HG02885 (cell line): ENCODE measurements at regions not wholly inside any gene's neighbourhood (a gene's known extent, or its start where the extent isn't known, plus 50 kb on each side); places are given as distances from the start of the nearest gene placed in this dataset.

Experiments
- ATAC-seq: cut with Tn5 transposase; IDR thresholded peaks from one replicate; pipeline ENCODE4 v1.9.1; 2021; ENCODE audit warnings: mild to moderate bottlenecking; ENCODE audit not compliant: unreplicated experiment, poor library complexity

DNA sequence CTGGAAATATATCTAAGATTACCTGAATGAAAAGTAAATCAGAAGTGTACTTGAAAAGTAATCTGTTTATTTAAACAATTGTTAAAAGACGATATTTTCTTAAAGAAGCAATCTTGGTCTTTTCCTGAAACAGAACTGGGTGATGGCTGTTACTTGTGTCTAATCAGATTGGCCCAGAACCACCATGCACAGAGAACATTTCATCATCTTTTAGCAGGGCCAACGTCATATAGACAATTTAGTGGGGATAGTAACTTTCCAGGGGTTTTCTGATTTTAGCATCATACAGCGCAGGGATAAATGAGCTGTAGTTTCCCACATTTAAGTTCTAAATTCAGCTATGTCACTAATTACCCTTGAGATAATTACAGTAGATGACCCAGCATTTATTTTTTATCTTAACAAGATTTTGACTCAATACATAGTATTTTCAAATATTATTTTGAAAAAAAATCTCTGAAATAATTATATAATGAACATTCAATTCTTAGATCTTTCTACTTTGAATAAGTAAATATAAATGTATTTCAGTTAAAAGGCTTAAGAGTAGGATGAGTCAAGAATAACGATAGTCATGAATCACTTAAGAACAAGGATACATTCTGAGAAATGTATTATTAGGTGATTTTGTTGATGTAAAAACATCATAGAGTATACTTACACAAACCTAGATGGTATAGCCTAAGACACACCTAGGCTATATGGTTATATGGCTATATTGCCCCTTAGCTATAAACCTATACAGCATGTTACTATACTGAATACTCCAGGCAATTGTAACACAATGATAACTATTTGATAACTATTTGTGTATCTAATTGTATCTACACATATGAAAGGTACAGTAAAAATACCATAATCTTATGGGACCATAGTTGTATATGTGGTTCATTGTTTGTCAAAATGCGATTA is 103.8 kb upstream of the MME start:
- no peak for ATAC-seq

DNA sequence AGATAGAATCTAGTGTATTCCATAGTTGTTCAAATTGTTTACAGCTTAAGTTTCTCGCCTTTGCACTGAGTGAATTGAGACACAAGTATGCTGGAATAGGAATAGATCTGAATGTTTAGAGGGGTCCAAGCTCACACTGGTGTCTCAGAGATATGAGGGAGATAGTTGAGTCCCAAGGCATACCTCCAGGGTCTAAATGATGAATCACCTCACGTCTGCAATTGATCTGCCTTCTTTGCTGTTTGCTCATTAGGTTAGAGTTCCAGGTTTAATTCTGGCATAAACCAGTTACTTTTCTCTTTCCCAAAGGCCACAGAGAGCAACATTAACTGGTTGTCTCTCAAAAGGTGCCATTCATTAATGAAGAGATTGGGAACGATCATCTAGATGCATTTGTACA is 106.3 kb upstream of the MME start:
- ATAC-seq, result no peak

DNA sequence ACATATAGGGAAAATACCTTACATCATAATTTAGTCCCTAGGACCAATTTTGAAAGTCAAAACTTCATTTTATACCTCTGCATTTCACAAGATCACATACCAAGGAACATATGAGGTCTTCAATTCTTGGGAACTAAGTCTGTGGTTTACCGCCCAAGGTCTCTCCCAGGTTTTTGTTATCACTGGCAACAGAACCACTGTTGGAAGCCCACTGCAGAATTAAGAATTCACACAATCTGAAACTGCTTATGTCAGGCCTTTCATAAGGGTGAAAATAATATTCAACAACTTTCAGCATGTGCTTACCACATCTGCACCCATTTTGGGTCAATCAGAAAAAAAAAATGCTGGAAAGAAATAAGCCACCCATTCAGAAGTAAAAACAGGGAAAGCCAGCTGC is 107.2 kb upstream of the MME start:
- no peak for ATAC-seq

DNA sequence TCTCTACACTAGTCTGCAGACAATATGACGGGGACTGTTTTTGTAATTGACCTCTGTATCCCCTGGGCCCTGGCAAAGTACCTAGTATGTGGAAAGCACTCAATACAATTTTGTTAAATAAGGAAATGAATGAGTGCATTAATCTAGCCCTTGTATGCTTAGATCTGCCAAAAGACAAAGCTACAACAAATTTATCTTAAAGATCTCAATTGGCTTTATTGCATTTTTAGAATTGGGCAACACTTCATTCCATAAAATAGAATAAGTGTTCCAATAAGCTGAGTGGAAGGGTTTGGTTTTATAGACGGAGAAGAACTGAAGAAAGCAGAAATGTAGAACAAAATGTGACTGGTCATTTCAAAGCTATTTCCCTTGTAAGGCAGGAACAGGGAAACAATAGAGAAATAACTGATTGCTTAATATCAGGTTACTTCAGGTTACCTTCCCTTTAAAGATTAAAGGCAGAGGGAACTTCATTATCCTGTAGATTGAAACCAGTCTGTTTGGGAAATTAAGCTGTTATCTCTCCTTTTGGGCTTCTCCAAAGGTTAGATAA is 108.3 kb upstream of the MME start:
- no peak for ATAC-seq

DNA sequence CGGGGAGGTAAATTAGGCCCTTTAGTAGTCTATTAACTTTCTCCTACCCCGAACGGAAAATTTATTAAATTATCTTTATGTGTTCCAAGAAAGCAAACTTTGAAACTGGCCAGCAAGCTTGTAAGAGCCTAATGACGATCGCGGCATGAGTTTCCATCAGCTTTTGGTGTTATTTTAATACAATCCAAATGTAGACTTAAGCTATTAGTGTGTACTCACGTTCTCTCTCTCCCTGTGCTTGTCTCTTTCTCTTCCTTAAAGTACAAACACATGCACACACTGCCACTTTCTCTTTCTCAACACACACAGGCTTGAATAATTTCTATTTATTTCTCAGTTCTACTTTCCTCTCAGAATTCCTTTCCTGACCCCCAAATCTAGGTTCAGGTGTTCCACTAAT is 108.8 kb upstream of the MME start:
- no peak for ATAC-seq

DNA sequence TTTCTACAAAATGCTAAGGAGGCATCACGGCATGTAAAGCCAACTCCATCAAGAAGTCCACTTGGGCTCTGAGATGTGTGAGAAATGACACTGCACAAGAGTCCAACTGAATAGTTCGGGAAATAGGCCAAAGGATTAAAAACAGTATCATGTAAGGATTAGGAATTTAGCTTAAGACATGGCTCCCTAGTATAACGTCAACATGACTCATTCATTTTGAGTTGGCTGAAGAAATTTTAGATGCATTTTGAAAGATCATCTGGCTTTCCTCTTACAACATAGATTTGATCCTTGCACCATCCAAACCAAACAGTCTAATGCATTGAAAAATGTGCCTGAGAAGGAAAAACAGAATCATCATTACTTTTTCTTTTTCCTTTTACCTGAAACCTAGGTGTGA is 109.3 kb upstream of the MME start:
- ATAC-seq, result no peak

DNA sequence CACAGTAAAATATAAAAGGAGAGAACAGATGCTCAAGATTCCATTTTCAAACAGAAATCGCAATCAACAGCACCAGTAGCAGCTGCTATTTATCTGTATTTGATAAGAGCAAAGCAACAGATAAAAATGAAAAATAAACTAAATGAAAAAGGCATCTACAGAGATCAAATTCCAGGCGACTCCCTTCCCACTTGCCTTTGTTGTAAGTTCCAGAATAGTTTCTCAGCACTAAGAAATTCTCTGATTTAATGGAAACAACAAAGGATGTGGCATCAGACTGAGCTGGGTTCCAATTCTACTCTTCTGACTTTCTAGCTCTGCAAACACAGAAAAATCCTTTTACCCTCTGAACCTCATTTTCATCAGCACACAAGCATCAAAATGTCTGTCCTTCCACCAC is 110.8 kb upstream of the MME start:
- ATAC-seq, result no peak

DNA sequence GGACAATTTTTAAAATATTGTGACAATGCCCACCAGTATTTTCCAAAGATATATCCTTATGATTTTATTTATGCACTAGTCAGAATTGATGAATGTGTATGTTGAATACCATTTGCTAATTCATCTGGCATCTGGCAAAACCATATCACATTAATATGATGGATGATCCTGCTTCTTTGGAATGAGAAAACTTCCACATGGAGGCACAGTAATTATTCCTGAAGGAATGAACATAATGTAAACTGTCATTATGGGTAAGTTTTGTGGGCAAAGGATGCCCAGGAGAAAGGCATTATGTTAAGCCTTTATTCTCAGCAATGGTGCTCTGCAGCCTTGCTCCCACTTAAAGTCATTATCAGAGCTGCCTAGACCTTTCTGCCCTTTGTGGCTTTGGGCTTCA is 113.0 kb upstream of the MME start:
- ATAC-seq, result no peak

DNA sequence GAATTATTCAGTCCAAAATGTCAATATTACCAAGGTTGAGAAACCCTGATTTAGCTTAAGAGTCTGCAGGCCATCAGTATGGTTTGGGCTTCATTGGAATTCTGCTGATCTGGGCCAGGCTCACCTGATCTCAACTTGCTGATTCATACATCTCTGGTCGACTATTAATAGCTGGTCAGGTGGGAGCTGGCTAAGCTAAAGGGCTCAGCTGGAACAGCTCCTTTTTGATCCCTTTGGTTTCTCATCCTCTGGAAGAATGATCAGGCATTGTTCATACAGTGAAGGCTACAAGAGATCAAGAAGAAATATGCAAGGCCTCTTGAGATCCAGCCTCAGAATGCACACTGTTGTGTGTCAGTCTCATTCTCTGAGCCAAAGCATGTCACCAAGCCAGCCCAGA is 123.3 kb upstream of the MME start:
- no peak for ATAC-seq

DNA sequence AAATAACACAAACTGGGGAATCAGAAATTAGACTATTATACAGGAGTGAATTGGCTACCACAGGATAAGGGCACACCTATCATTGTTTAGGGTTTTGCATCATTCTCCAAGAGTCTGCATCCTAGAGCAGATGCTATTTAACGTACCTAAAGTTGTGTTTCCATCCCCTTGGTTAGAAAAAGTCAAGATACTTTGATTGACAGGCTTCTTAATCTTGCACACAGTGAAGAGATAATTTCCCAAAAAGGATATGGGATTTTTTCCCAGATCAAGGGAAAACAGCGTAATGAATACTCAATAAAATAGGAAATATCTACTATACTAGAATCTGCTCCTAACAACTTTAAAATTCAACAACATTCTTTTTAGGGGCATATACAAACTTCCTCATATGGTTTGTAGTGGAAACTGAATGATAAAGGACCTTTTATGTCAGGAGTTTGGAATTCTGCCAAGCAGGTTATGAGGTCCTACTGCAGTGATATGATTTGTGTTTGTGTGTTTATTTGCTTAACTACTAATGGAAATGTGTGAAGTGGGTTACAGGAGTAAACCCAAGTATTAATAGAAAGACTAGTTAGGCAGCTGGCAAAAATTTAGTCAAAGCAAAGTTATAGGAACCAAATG is 124.1 kb upstream of the MME start:
- ATAC-seq, result no peak

DNA sequence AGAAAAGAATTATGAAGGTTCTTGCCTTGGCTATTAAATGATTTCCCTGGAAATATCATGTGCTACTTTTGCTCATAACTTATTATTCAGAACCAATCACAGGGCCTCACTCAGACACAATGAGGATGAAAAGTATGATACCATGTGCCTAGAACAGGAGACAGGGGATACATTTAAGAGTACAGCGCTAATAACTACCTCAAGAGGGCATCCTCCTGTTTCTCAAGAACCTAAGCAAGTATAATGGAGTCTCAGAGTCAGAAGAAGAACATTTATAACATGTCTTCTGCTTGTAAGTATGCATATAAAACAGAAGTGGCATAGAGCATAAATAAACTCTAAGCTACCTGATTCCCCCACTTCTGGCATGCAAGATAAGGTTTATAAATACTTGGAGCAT is 125.4 kb upstream of the MME start:
- no peak for ATAC-seq

DNA sequence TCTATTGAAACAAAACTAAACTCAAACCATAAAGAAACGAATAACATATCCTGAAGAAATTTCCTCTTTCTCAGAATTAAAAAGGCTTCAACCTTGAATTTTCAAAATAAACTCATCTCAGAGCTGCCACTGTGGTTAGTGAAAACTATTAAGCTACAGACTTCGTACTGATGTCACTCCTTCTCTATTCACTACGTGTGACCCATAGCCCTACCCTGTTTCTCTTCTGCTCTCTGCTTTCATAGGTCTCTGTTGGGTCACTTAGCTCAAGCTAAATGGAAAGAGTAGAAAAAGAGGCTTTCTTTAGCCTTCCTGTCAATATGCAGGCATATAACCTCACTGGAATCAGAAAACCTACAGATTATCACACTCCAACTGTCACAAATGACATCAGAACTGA is 126.6 kb upstream of the MME start:
- ATAC-seq, result no peak

DNA sequence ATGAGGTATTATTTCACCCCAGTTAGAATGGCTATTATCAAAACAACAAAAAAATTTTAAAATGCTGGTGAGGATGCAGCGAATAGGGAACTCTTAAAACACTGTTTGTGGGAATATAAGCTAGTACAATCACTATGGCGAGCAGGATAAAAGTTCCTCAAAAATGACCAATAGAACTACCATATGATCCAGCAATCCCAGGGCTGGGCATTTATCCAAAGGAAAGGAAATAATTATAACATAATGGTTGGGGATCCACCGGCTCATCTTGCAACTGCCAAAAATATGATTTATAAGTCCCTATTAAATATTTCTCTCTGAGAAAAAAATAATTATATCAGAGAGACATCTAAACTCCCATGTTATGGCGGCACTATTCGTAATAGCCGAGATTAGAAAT is 127.6 kb upstream of the MME start:
- no peak for ATAC-seq

DNA sequence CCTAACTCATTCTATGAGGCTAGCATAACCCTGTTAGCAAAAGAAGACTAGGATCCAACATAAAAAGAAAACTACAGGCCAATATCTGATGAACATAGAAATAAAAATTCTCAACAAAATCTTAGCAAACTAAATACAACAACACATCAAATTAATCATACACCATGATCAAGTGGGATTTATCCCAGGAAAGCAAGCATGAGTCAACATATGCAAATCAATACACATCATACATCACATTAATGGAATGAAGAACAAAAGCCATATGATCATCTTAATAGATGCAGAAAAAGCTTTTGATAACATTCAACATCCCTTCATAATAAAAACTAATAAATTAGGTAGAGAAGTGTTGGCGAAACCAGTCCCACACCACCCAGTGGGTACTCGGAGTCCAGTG is 136.1 kb upstream of the MME start:
- ATAC-seq, result no peak

DNA sequence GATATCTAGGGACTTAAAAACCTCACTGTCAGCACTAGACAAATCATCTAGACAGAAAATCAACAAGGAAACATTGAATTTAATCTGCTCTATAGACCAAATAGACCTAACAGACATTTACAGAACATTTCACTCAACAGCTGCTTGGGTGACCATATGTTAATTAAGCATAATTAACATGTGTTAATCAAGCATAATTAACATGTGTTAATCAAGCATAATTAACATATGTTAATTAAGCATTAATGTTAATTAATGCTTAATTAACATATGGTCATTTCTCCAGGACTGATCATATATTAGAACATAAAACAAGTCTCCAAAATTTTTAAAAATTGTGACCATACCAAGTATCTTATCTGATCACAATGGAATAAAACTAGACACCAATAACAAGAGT is 137.3 kb upstream of the MME start:
- no peak for ATAC-seq

DNA sequence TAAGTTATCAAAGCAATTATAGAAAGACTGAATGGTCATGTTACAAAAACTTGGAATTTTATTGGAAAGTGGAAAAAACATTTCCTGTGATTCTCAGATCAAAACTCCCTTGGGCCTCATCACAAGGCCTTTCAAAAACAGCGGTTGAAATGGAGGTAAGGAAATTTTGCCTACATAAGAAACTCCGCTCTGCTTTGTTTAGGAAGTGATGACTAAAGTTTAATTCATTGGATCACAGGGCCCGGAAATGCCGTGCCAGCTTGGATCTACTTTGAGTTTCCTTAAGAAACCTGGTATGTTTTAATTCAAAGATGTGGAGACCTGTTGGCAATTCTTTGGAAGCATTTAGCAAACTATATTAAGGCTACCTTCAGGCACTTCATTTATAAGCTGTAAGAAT is 143.9 kb upstream of the MME start:
- no peak for ATAC-seq

DNA sequence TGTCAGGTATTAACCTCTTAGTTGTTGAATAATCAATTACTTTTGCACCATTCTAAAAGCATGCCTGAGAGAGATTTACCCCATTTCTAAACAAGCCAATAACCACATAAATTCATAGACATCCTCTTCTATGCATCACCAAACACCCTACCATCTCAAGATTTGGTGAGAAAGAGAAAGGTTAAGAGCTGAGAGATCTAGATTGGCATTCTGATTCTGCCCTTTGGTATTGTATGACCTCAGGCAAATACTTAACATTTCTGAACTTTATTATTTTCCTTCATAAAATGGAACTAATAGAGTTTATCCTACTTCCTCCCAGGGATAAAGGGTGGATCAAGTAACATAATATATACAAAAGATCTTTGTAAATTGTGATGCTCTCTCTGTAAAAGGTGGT is 146.5 kb upstream of the MME start:
- ATAC-seq, result no peak

DNA sequence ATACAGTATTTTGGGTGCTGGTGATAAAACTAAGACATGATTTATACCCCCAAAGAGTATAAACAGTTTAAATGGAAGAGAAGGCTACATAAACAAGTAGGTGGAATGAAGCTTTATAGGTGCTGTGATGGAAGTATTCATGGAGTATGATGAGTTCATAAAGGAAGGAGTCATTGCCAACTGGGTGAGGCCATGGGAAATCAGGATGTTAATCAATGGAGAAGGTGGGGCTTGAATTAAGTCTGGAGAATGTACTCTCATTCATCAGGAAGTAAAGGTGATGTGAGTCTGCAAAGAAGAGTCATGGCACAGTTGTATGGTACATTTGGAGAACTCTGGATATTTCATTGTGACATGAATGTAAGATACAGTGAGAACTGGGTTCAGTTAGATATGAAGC is 147.5 kb upstream of the MME start:
- no peak for ATAC-seq

DNA sequence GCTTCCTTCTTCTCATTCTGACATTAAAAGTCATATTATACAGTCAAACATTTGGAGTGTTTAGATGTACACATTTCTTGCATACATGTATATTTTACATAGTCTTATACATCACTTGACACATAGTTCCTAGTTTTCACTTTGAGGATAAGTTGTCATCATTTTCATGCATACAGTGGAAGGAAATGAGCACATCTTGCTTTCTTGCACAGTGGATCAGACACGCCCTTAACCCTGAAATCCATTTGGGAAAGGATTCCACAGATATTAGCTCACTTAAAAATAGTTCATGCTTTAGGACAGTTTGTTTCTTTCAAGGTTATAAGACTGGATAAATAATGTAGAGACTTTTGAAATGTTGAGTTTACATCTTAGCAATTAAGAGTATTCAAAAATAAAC is 148.6 kb upstream of the MME start:
- ATAC-seq, result no peak

DNA sequence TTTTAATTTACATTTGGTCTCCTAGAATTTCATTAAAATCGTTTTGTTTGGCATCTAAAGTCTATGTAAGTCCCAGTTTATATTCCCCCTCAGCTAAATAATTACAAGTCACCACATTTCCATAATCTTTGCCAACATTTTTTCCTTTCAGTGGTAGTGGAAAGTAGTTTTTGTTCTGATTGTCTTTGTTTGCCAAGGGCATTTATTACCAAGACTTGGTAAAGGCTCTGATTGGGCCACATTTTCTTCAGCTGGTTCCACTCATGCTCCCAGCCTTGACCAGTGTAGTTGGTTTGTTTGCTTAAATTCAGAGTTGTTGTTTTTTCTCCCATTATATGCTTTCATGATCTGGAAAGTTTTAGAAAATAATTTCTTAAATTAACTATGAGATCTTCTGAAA is 153.4 kb upstream of the MME start:
- no peak for ATAC-seq

DNA sequence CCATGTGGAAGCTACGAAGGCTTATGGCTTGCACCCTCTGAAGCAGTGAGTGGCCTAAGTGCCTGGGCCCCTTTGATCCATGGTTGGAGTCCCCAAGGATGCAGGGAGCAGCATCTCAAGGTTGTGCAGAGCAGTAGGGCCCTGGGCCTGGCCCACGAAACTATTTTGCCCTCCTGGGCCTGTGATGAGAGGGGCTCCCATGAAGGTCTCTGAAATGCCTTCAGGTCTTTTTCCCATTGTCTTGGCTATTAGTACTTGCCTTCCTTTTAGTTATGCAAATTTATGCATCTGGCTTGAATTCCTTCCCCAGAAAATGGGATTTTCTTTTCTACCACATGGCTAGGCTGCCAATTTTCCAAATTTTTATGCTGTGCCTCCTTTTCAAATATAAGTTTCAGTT is 158.8 kb upstream of the MME start:
- ATAC-seq, result no peak

DNA sequence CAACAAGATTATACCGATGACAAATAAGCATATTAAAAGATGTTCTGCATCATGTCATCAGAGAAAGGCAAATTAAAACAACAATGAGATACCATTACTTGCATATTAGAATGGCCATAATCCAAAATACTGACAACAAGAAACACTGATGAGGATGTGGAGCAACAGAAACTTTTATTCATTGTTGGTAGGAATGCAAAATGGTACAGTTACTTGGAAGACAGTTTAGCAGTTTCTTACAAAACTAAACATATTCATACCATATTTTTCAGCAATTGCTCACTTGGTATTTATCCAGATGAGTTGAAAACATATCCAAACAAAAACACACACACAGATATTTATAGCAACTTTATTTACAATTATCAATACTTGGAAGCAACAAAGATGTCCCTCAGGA is 160.9 kb upstream of the MME start:
- ATAC-seq, result no peak
